HG02970 (cell line): ENCODE measurements at regions not wholly inside any gene's neighbourhood (a gene's known extent, or its start where the extent isn't known, plus 50 kb on each side); places are given as distances from the start of the nearest gene placed in this dataset.
A peak's percentile ranks its signal among the peaks of the same experiment; 100 is the strongest.

Experiments
- ATAC-seq: cut with Tn5 transposase; IDR thresholded peaks from one replicate; pipeline ENCODE4 v1.9.1; 2021; ENCODE audit warnings: mild to moderate bottlenecking, moderate library complexity, moderate number of reproducible peaks; ENCODE audit not compliant: unreplicated experiment, low FRiP score

GRCh38 chr7:20026762-20027161, 190.4 kb downstream of the MACC1 start:
- ATAC-seq = no peak

GRCh38 chr7:20021831-20022230, 195.4 kb downstream of the MACC1 start:
- ATAC-seq = no peak

GRCh38 chr7:20021066-20021465, 196.1 kb downstream of the MACC1 start:
- ATAC-seq = no peak

GRCh38 chr7:20019757-20020432, 197.3 kb downstream of the MACC1 start:
- ATAC-seq = peak; percentile 56

- no peak for ATAC-seq
Observed at GRCh38 chr7:20016669-20017068, 200.5 kb downstream of the MACC1 start.

GRCh38 chr7:20013536-20013935, 203.6 kb downstream of the MACC1 start:
- ATAC-seq = no peak

GRCh38 chr7:20012100-20012499, 205.1 kb downstream of the MACC1 start:
- no peak for ATAC-seq

- ATAC-seq = no peak
Observed at GRCh38 chr7:20010877-20011276, 206.3 kb downstream of the MACC1 start.

GRCh38 chr7:20007510-20007909, 209.7 kb downstream of the MACC1 start:
- no peak for ATAC-seq

- no peak for ATAC-seq
Observed at GRCh38 chr7:20005081-20005480, 212.1 kb downstream of the MACC1 start.

GRCh38 chr7:19999681-20000080, 217.5 kb downstream of the MACC1 start:
- ATAC-seq = no peak

GRCh38 chr7:19991936-19992335, 218.5 kb upstream of the TMEM196 start:
- no peak for ATAC-seq

GRCh38 chr7:19989906-19990305, 216.5 kb upstream of the TMEM196 start:
- no peak for ATAC-seq

GRCh38 chr7:19988860-19989259, 215.4 kb upstream of the TMEM196 start:
- no peak for ATAC-seq

GRCh38 chr7:19984231-19984632, 210.8 kb upstream of the TMEM196 start:
- ATAC-seq = no peak

- ATAC-seq = no peak
Observed at GRCh38 chr7:19982841-19983835, 209.7 kb upstream of the TMEM196 start.

- ATAC-seq = no peak
Observed at GRCh38 chr7:19973581-19973980, 200.2 kb upstream of the TMEM196 start.

GRCh38 chr7:19972876-19973275, 199.5 kb upstream of the TMEM196 start:
- ATAC-seq = no peak

GRCh38 chr7:19971956-19972355, 198.5 kb upstream of the TMEM196 start:
- no peak for ATAC-seq

GRCh38 chr7:19970514-19970913, 197.1 kb upstream of the TMEM196 start:
- no peak for ATAC-seq

GRCh38 chr7:19969859-19970493, 196.6 kb upstream of the TMEM196 start:
- ATAC-seq = no peak
